Kidney (tissue), 13 donors: ENCODE measurements at regions not wholly inside any gene's neighbourhood (a gene's known extent, or its start where the extent isn't known, plus 50 kb on each side); places are given as distances from the start of the nearest gene placed in this dataset.
A peak's percentile ranks its signal among the peaks of the same experiment; 100 is the strongest.

Experiments
- DNase-seq, 5 donors: peaks; one replicate each; pipeline ENCODE4 v3.0.0-alpha.2; 2013 to 2020
- FAIRE-seq: peaks from 2 replicates; lab custom pipeline; 2012; peaks lifted over from hg19 to GRCh38; lab: Jason Lieb, UNC
- H3K27ac ChIP-seq, 2 donors: one replicate each; pipeline ENCODE4 v1.7.0; 2013; ENCODE audit warnings: low read depth in 2 of 2, low read length in 2 of 2, inconsistent platforms in 1 of 2
- H3K27me3 ChIP-seq: one replicate; pipeline ENCODE4 v1.7.1; 2013; ENCODE audit warnings: low read length, inconsistent platforms; ENCODE audit not compliant: control insufficient read depth, insufficient read depth
- H3K36me3 ChIP-seq, 3 donors: one replicate each; pipeline versions ENCODE4 v1.7.0 to v1.7.1; 2013; ENCODE audit warnings: low read length in 3 of 3, control low read depth in 1 of 3, inconsistent platforms in 1 of 3; ENCODE audit not compliant: insufficient read depth in 3 of 3, control insufficient read depth in 2 of 3
- H3K4me1 ChIP-seq, 3 donors: one replicate each; pipeline versions ENCODE4 v1.7.0 to v1.7.1; 2013; ENCODE audit warnings: low read length in 3 of 3, inconsistent platforms in 1 of 3, low read depth in 1 of 3; ENCODE audit not compliant: control insufficient read depth in 2 of 3, insufficient read depth in 2 of 3
- H3K4me3 ChIP-seq, 3 donors: one replicate each; pipeline versions ENCODE4 v1.7.0 to v1.8.1; 2013; ENCODE audit warnings: low read length in 3 of 3, control low read depth in 1 of 3, inconsistent platforms in 1 of 3
- H3K9ac ChIP-seq, 3 donors: one replicate each; pipeline versions ENCODE4 v1.7.0 to v1.7.1; 2013; ENCODE audit warnings: low read length in 3 of 3, control low read depth in 1 of 3, inconsistent platforms in 1 of 3
- H3K9me3 ChIP-seq, 3 donors: one replicate each; pipeline versions ENCODE4 v1.7.0 to v1.7.1; 2013; ENCODE audit warnings: low read length in 3 of 3, control low read depth in 1 of 3, inconsistent platforms in 1 of 3; ENCODE audit not compliant: control insufficient read depth in 2 of 3, insufficient read depth in 1 of 3
- CTCF ChIP-seq: IDR thresholded peaks from 3 replicates; pipeline ENCODE4 v1.5.1; 2012; ENCODE audit warnings: mild to moderate bottlenecking, moderate library complexity, borderline replicate concordance; ENCODE audit not compliant: insufficient read depth; ENCODE audit errors: extremely low read depth
- intact Hi-C: fragments of 100-400 bp; cut with DNase I; formaldehyde crosslinking; loops from one replicate; pipeline ENCODE4 v1.11.1; 2022
- donor health status: control.
- donor health status: control.
- donor health status: control.
- donor health status: control.
- donor health status: control.
- donor health status: DM: yes; HTN: yes; CAD: no.
- donor health status: Normal renal cell carcinoma (clear cell type).

GRCh38 chr2:2744107-2744506 is 413.0 kb upstream of the MYT1L start:
- intact Hi-C loops, result no loop called here
- Histone ChIP-seq H3K9me3 (no peaks in the 10 kb centered on the region), H3K4me1 (no peaks in the 10 kb centered on the region), H3K27ac (no peak overlapping the region), H3K9ac (no peak overlapping the region), H3K4me3 (no peak overlapping the region), H3K27me3 (no peaks in the 10 kb centered on the region), H3K36me3 (no peaks in the 10 kb centered on the region)
- no peak for FAIRE-seq
- TF ChIP-seq CTCF, result no peak
- no peak for DNase-seq

GRCh38 chr2:2743164-2743571 is 412.1 kb upstream of the MYT1L start:
- TF ChIP-seq CTCF, result no peak
- H3K36me3 ChIP-seq, result no peaks in the 10 kb centered on the region
- H3K4me3 ChIP-seq, result no peak overlapping the region
- FAIRE-seq (no peak), DNase-seq (peak in 1 of 5 donors; percentile 34)
- no peak overlapping the region for H3K9ac ChIP-seq
- intact Hi-C loops, result no loop called here
- H3K9me3 ChIP-seq, result no peaks in the 10 kb centered on the region
- H3K27ac ChIP-seq, result no peak overlapping the region
- no peaks in the 10 kb centered on the region for H3K27me3 ChIP-seq
- no peaks in the 10 kb centered on the region for H3K4me1 ChIP-seq

GRCh38 chr2:2742726-2743125 is 411.7 kb upstream of the MYT1L start:
- intact Hi-C loops, result no loop called here
- H3K36me3 ChIP-seq, result no peaks in the 10 kb centered on the region
- H3K27ac ChIP-seq, result no peak overlapping the region
- FAIRE-seq, result no peak
- no peak overlapping the region for H3K4me3 ChIP-seq
- peak in 2 of 5 donors; percentile 16 to 21 for DNase-seq
- H3K4me1 ChIP-seq, result no peaks in the 10 kb centered on the region
- no peaks in the 10 kb centered on the region for H3K27me3 ChIP-seq
- no peaks in the 10 kb centered on the region for H3K9me3 ChIP-seq
- H3K9ac ChIP-seq, result no peak overlapping the region
- TF ChIP-seq CTCF, result no peak

- Histone ChIP-seq H3K27me3 (no peaks in the 10 kb centered on the region), H3K4me3 (no peak overlapping the region), H3K9me3 (no peaks in the 10 kb centered on the region), H3K4me1 (no peaks in the 10 kb centered on the region), H3K36me3 (no peaks in the 10 kb centered on the region), H3K27ac (no peak overlapping the region), H3K9ac (no peak overlapping the region)
- DNase-seq (no peak), FAIRE-seq (no peak)
- intact Hi-C loops, result no loop called here
- TF ChIP-seq CTCF, result no peak
These were observed 409.2 kb upstream of the MYT1L start for GRCh38 chr2:2740238-2740775.
